Duodenal mucosa (tissue), 2 donors: ENCODE measurements at regions not wholly inside any gene's neighbourhood (a gene's known extent, or its start where the extent isn't known, plus 50 kb on each side); places are given as distances from the start of the nearest gene placed in this dataset.

Experiments
- H3K27ac ChIP-seq: one replicate; pipeline ENCODE4 v1.7.0; 2013; ENCODE audit warnings: low read depth, low read length
- H3K27me3 ChIP-seq, 2 donors: one replicate each; pipeline ENCODE4 v1.7.0; 2013; ENCODE audit warnings: low read length in 2 of 2, control low read depth in 1 of 2; ENCODE audit not compliant: insufficient read depth in 2 of 2, control insufficient read depth in 1 of 2
- H3K36me3 ChIP-seq, 2 donors: one replicate each; pipeline ENCODE4 v1.7.0; 2013; ENCODE audit warnings: low read length in 2 of 2, control low read depth in 1 of 2; ENCODE audit not compliant: insufficient read depth in 2 of 2, control insufficient read depth in 1 of 2
- H3K4me1 ChIP-seq, 2 donors: one replicate each; pipeline ENCODE4 v1.7.0; 2013; ENCODE audit warnings: low read length in 2 of 2, control low read depth in 1 of 2; ENCODE audit not compliant: insufficient read depth in 2 of 2, control insufficient read depth in 1 of 2
- H3K4me3 ChIP-seq, 2 donors: one replicate each; pipeline ENCODE4 v1.7.0; 2013; ENCODE audit warnings: low read length in 2 of 2, low read depth in 1 of 2
- H3K9ac ChIP-seq, 2 donors: one replicate each; pipeline ENCODE4 v1.7.0; 2013; ENCODE audit warnings: low read length in 2 of 2, low read depth in 1 of 2
- H3K9me3 ChIP-seq, 2 donors: one replicate each; pipeline ENCODE4 v1.7.0; 2013; ENCODE audit warnings: low read length in 2 of 2, control low read depth in 1 of 2; ENCODE audit not compliant: control insufficient read depth in 1 of 2

DNA sequence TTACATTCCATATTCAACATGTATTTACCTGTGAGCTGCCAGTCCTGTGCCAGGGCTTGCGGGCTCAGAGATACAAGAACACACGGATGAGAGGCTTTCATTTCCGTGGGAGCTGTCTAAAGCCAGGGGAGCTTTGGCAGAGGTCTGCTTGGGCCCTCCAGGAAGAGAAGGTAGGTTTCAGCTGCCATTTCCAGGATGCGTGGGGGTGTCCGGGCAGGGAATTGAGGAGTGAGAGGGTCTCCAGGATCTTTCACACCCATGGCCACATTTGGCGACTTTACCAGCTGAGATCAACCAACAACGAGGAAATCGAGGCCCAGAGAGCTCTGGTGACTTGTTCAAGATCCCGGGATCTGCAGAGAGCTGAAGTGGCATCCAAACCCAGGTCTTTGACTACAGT, 119.6 kb downstream of the BUD13 start:
- Histone ChIP-seq H3K9ac (no peak overlapping the region), H3K4me1 (no peaks in the 10 kb centered on the region), H3K9me3 (peaks cover 0 to 7% of the 10 kb centered on the region in 2 donors), H3K27ac (no peak overlapping the region), H3K36me3 (no peaks in the 10 kb centered on the region), H3K4me3 (no peak overlapping the region), H3K27me3 (peaks cover 0 to 3% of the 10 kb centered on the region in 2 donors)

DNA sequence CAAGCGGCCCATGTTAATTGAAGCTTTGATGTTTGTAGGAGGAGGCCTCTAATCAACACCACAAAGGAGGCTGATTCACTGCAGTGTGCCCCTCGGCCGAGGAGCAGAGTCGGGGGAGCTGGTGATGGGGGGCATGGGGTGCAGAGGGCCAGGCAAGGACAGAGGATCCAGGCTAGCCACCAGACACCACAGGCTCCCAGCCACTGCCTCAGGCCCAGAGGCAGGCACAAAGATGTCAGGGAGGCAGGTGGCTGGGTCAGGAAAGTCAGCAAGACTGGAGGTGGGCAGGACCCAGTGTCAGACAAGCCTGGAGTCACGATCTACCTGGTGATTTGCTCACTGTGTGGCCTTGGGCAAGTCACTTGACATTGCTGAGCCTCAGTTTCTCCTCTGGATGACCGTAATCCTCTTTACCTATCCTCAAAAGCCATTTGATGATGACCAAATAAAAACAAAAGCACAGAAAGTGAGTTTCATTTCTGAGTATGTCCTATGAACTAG, 121.0 kb downstream of the BUD13 start:
- peaks cover 0 to 7% of the 10 kb centered on the region in 2 donors for H3K9me3 ChIP-seq
- H3K4me3 ChIP-seq, result no peak overlapping the region
- H3K27me3 ChIP-seq, result no peaks in the 10 kb centered on the region
- no peak overlapping the region for H3K27ac ChIP-seq
- no peaks in the 10 kb centered on the region for H3K4me1 ChIP-seq
- H3K36me3 ChIP-seq, result no peaks in the 10 kb centered on the region
- no peak overlapping the region for H3K9ac ChIP-seq

DNA sequence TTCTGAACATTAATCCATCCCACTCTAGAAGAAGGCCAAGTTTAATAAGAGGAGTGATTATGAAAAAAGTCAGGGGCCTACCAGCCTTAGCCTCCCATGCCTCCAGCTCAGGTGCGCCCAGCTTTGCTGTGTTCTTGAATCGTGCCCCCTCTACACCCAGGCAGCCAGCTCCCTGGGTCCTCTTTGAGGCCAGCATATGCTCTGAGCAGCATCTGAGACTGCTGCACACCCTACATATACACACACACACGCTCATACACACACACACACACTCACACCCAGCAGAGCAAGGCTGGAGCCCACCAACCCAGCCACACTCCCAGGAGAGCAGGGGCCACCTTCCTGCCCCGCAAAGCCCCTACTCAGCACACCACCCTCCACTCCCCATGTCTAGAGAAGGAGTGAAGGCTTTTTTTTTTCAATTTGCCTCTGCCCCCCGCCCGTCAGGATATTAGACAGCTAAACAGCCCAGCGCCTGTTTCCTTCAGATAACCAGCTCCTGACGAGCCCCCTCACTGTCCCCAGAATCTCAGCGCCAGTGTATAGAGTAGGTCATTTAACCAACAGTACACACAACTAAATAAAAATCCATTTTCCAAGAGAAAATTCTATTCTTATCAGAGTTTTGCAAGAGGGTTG, 121.6 kb downstream of the BUD13 start:
- H3K27me3 ChIP-seq, result no peaks in the 10 kb centered on the region

DNA sequence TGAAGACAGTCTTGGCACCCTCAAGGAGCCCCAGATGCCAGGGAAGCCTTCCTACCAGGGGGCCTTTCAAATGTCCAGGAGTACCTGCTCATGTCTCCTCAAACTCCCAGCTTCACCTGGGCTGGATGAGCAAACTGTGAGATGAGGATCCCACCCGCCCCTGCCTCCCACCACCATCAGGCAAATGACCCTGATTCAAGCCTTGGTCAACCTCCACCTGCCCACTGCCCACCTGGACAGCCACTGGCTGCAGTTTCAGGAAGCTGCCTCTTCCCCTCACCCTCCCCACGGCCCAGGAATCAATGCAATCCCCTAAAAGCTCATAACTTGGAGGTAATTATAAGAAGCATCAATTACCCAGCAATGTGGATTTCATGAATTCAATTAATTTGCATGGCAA, 122.7 kb downstream of the BUD13 start:
- no peak overlapping the region for H3K4me3 ChIP-seq
- no peaks in the 10 kb centered on the region for H3K4me1 ChIP-seq
- H3K9me3 ChIP-seq, result peaks cover 0 to 5% of the 10 kb centered on the region in 2 donors
- no peak overlapping the region for H3K27ac ChIP-seq
- H3K36me3 ChIP-seq, result no peaks in the 10 kb centered on the region
- H3K27me3 ChIP-seq, result no peaks in the 10 kb centered on the region
- no peak overlapping the region for H3K9ac ChIP-seq

More for the DNA sequence above, 121.6 kb downstream of the BUD13 start:
- Histone ChIP-seq H3K4me1 (no peaks in the 10 kb centered on the region), H3K9ac (no peak overlapping the region), H3K27ac (no peak overlapping the region), H3K36me3 (no peaks in the 10 kb centered on the region), H3K4me3 (no peak overlapping the region), H3K9me3 (peaks cover 0 to 7% of the 10 kb centered on the region in 2 donors)

DNA sequence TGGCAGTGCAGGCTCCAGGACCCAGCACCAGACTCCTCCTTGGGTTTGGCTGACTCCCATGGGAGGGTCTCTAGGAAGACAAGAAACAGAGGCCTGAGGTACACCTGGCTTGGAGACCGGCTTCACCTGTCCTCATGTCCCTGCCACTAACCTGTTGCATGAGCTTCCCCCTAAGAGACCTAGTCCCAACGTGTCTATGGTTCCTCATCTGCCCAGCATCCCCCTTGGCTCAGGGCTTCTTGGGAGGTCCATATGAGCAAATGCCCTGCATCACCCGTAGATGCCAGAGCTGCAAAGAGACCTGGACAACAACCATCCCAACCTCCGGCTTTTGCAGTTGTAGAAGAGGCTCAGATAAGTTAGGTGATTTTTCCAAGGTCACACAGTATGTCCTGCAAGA, 123.5 kb downstream of the BUD13 start:
- Histone ChIP-seq H3K9ac (no peak overlapping the region), H3K4me1 (no peaks in the 10 kb centered on the region), H3K36me3 (no peaks in the 10 kb centered on the region), H3K27ac (no peak overlapping the region), H3K4me3 (no peak overlapping the region), H3K9me3 (no peaks in the 10 kb centered on the region), H3K27me3 (no peaks in the 10 kb centered on the region)

DNA sequence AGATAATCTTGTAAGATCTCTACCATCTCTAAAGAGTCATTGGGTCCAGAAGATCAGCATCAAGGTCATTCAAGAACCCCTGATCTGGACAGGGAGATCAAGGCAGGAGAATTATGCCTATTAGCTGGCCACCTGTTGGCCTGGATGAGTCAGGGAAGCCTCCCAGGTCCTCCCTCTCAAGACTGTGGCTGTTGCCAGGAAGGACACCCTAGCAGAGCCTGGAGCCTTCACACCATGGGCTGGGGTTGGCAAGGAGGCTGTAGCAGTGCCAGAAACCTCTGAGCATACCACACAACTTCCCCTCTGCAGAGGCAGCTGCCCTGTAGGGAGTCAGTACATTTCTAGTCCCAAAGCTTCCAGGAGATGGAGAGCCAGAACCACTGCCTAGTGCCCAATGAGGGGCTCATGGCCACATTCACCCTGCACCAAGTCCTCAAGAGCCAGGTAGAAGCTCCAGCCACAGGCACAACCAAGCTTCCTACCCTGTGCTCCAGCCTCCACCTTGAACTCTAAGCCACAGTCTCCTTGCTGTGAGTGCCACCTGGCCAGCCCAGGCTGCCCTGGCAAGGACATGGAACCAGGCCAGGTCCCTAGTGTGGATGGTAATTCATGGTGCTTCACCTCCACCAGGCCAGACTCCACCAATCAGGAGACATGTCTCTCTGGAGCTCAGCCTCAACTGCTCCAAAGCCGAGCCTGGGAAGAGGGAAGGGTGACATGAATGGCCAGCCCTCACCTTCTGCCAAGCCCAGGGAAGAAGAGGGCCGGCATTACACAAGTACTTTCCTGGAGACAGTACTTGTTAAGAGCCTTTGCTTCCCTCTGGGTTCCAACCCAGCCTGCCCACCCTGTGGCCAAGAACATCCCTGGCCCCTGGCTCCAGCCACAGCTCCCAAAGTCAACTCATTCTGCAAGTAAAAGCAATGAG, 124.3 kb downstream of the BUD13 start:
- Histone ChIP-seq H3K27me3 (no peaks in the 10 kb centered on the region), H3K27ac (no peak overlapping the region), H3K4me3 (no peak overlapping the region), H3K4me1 (no peaks in the 10 kb centered on the region), H3K9ac (no peak overlapping the region), H3K9me3 (no peaks in the 10 kb centered on the region), H3K36me3 (no peaks in the 10 kb centered on the region)

DNA sequence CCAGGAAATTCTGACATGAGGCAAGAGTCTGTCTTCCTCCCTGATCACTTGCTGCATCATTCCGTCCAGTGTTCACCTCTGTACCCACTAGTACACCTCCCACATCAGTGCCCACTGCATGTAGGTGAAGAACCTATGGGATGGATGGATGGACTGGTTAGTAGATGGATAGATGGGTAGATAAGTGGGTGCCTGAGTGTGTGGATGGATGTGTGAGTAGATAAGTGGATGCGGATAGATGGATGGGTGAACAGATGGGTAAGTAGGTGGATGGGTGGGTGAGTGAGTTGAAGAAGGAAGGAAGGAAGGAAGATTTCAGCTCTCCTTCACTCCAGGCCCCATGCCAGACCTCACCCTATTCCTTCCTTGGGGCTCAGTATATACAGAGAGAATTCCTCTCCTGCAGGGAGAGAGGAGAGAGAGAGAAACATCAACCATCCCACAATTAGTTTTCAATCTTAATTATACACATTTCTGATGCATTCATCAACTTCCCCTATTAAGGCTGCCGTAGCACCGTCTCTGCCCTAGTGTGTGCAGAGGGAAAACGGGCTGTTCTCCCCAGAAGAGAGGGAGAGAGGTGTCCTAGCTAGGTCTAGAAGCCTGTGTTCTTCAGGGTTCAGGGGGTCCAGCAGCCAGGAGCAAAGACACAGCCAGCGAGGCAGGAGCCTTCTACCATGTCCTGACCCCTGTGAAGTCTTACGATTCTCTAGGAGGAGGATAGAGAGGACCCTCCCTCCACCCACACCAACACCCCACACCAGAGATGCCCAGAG, 125.3 kb downstream of the BUD13 start:
- Histone ChIP-seq H3K27me3 (no peaks in the 10 kb centered on the region), H3K4me3 (no peak overlapping the region), H3K4me1 (no peaks in the 10 kb centered on the region), H3K27ac (no peak overlapping the region), H3K36me3 (no peaks in the 10 kb centered on the region), H3K9me3 (no peaks in the 10 kb centered on the region), H3K9ac (no peak overlapping the region)

DNA sequence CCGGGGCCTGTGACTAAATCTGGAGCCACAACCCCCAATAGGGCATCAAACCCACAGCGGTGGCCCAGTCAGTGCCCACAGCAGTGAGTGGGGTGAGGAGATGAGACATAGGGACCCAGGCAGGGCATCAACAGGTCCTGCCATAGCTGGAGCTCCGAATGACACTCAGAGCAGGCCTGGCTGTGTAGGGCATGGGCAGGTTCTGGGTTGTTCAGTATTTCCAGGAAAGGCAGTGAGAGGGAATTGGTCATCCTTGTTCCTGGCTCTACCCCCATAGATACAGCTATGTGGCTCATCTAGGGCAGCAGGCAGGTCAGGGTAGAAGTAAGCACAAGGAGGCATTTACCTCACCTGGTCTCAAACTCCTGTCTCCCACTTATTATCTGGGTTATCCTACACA, 126.6 kb downstream of the BUD13 start:
- Histone ChIP-seq H3K9ac (no peak overlapping the region), H3K27me3 (no peaks in the 10 kb centered on the region), H3K4me1 (no peaks in the 10 kb centered on the region), H3K4me3 (no peak overlapping the region), H3K36me3 (no peaks in the 10 kb centered on the region), H3K27ac (no peak overlapping the region), H3K9me3 (no peaks in the 10 kb centered on the region)

DNA sequence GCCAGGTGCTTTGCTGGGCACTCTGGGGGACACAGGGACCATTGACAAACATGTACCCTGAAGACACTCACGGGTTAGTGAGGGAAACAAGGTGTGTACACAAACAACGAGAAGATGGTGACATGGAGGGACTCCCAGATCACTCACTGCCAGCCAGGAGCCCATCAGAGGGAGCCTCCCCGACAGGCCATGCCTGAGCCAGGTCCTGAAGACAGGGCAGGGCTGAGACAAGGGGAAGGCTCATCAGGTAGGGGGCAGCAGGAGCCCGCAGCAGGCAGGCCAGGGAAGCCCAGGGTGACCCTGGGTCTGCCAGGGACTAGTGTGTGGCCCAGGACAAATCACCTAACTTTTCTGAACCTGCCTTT, 127.9 kb downstream of the BUD13 start:
- H3K9me3 ChIP-seq, result no peaks in the 10 kb centered on the region
- H3K27me3 ChIP-seq, result no peaks in the 10 kb centered on the region
- no peak overlapping the region for H3K27ac ChIP-seq
- H3K4me3 ChIP-seq, result no peak overlapping the region
- no peak overlapping the region for H3K9ac ChIP-seq
- no peaks in the 10 kb centered on the region for H3K36me3 ChIP-seq
- no peaks in the 10 kb centered on the region for H3K4me1 ChIP-seq
